Parathyroid adenoma (tissue), 2 donors: ENCODE measurements at regions not wholly inside any gene's neighbourhood (a gene's known extent, or its start where the extent isn't known, plus 50 kb on each side); places are given as distances from the start of the nearest gene placed in this dataset.

Experiments used
- H2AFZ ChIP-seq: fragments of 300-600 bp; sonication (generic); one replicate; pipeline ENCODE4 v1.7.0; 2017; ENCODE audit warnings: antibody characterized with exemption, mild to moderate bottlenecking
- H3K27ac ChIP-seq: fragments of 300-600 bp; sonication (generic); one replicate; pipeline ENCODE4 v1.7.0; 2017
- H3K27me3 ChIP-seq: fragments of 300-600 bp; sonication (generic); one replicate; pipeline ENCODE4 v1.7.0; 2017; ENCODE audit warnings: low read length; ENCODE audit not compliant: control insufficient read depth, insufficient read depth
- H3K36me3 ChIP-seq: fragments of 300-600 bp; sonication (generic); one replicate; pipeline ENCODE4 v1.7.0; 2017; ENCODE audit warnings: low read length; ENCODE audit not compliant: control insufficient read depth, insufficient read depth
- H3K4me1 ChIP-seq: fragments of 300-600 bp; sonication (generic); one replicate; pipeline ENCODE4 v1.7.0; 2017; ENCODE audit warnings: control low read depth
- H3K4me2 ChIP-seq: fragments of 300-600 bp; sonication (generic); one replicate; pipeline ENCODE4 v1.7.0; 2017; ENCODE audit warnings: low read length
- H3K4me3 ChIP-seq: fragments of 300-600 bp; sonication (generic); one replicate; pipeline ENCODE4 v1.7.0; 2017; ENCODE audit warnings: low read depth, low read length
- H3K79me2 ChIP-seq: fragments of 300-600 bp; sonication (generic); one replicate; pipeline ENCODE4 v1.7.0; 2017; ENCODE audit warnings: control low read depth
- H3K9ac ChIP-seq: fragments of 300-600 bp; sonication (generic); one replicate; pipeline ENCODE4 v1.7.0; 2017; ENCODE audit warnings: mild to moderate bottlenecking
- H3K9me3 ChIP-seq: fragments of 300-600 bp; sonication (generic); one replicate; pipeline ENCODE4 v1.7.0; 2017; ENCODE audit warnings: low read length; ENCODE audit not compliant: control insufficient read depth
- CTCF ChIP-seq: fragments of 300-600 bp; sonication (generic); IDR thresholded peaks from one replicate; pipeline ENCODE4 v1.7.0; 2017; ENCODE audit warnings: antibody characterized with exemption, mild to moderate bottlenecking
- donor health status: primary hyperparathyroidism.

GRCh38 chr11:70547386-70547785, 149.1 kb downstream of the CTTN start:
- no peak overlapping the region for H3K9ac ChIP-seq
- H3K27me3 ChIP-seq = no peaks in the 10 kb centered on the region
- H3K9me3 ChIP-seq = no peaks in the 10 kb centered on the region
- TF ChIP-seq CTCF = no peak
- no peak overlapping the region for H3K4me2 ChIP-seq
- no peak overlapping the region for H3K27ac ChIP-seq
- no peak overlapping the region for H2AFZ ChIP-seq
- no peaks in the 10 kb centered on the region for H3K36me3 ChIP-seq
- H3K4me1 ChIP-seq = no peaks in the 10 kb centered on the region
- H3K79me2 ChIP-seq = no peaks in the 10 kb centered on the region
- H3K4me3 ChIP-seq = no peak overlapping the region

- Histone ChIP-seq H3K36me3 (no peaks in the 10 kb centered on the region), H3K4me2 (no peak overlapping the region), H3K79me2 (no peaks in the 10 kb centered on the region), H3K4me3 (no peak overlapping the region), H3K27me3 (no peaks in the 10 kb centered on the region), H3K9ac (no peak overlapping the region), H2AFZ (no peak overlapping the region), H3K9me3 (no peaks in the 10 kb centered on the region), H3K27ac (no peak overlapping the region), H3K4me1 (no peaks in the 10 kb centered on the region)
- TF ChIP-seq CTCF = no peak
Observed at GRCh38 chr11:70547821-70548670, 149.7 kb downstream of the CTTN start.

- TF ChIP-seq CTCF = no peak
- Histone ChIP-seq H3K27me3 (no peaks in the 10 kb centered on the region), H3K4me2 (no peak overlapping the region), H3K4me1 (no peaks in the 10 kb centered on the region), H3K79me2 (no peaks in the 10 kb centered on the region), H3K4me3 (no peak overlapping the region), H2AFZ (no peak overlapping the region), H3K9ac (no peak overlapping the region), H3K9me3 (no peaks in the 10 kb centered on the region), H3K36me3 (no peaks in the 10 kb centered on the region), H3K27ac (no peak overlapping the region)
Observed at GRCh38 chr11:70548976-70549375, 150.6 kb downstream of the CTTN start.

GRCh38 chr11:70549386-70549785, 151.1 kb downstream of the CTTN start:
- no peak overlapping the region for H2AFZ ChIP-seq
- no peak overlapping the region for H3K27ac ChIP-seq
- H3K4me1 ChIP-seq = no peaks in the 10 kb centered on the region
- H3K9ac ChIP-seq = no peak overlapping the region
- no peaks in the 10 kb centered on the region for H3K9me3 ChIP-seq
- H3K4me2 ChIP-seq = no peak overlapping the region
- no peaks in the 10 kb centered on the region for H3K79me2 ChIP-seq
- no peak for TF ChIP-seq CTCF
- no peaks in the 10 kb centered on the region for H3K36me3 ChIP-seq
- no peak overlapping the region for H3K4me3 ChIP-seq
- H3K27me3 ChIP-seq = no peaks in the 10 kb centered on the region

GRCh38 chr11:70549796-70550195, 151.5 kb downstream of the CTTN start:
- Histone ChIP-seq H3K4me1 (no peaks in the 10 kb centered on the region), H3K36me3 (no peaks in the 10 kb centered on the region), H3K27me3 (no peaks in the 10 kb centered on the region), H2AFZ (no peak overlapping the region), H3K9ac (no peak overlapping the region), H3K9me3 (no peaks in the 10 kb centered on the region), H3K27ac (no peak overlapping the region), H3K4me2 (no peak overlapping the region), H3K4me3 (no peak overlapping the region), H3K79me2 (no peaks in the 10 kb centered on the region)
- no peak for TF ChIP-seq CTCF
